Neuron (in vitro differentiated cells): ENCODE measurements at regions not wholly inside any gene's neighbourhood (a gene's known extent, or its start where the extent isn't known, plus 50 kb on each side); places are given as distances from the start of the nearest gene placed in this dataset.

Experiments
- H2AFZ ChIP-seq: one replicate; pipeline ENCODE4 v1.6.1; 2013; ENCODE audit warnings: low read depth, mild to moderate bottlenecking, inconsistent platforms, low read length, moderate library complexity
- H3K27me3 ChIP-seq: one replicate; pipeline ENCODE4 v1.6.1; 2013; ENCODE audit warnings: low read length; ENCODE audit not compliant: insufficient read depth
- H3K36me3 ChIP-seq: one replicate; pipeline ENCODE4 v1.6.1; 2013; ENCODE audit warnings: low read length; ENCODE audit not compliant: insufficient read depth
- H3K4me1 ChIP-seq: one replicate; pipeline ENCODE4 v1.6.1; 2013; ENCODE audit warnings: low read length; ENCODE audit not compliant: insufficient read depth
- H3K4me3 ChIP-seq: 2 replicates; pipeline ENCODE4 v1.5.1; 2013; ENCODE audit warnings: mild to moderate bottlenecking, low read length, moderate library complexity
- H3K9me3 ChIP-seq: one replicate; pipeline ENCODE4 v1.6.1; 2013; ENCODE audit warnings: low read length

GRCh38 chr20:7411075-7411474 is 529.2 kb downstream of the HAO1 start:
- no peaks in the 10 kb centered on the region for H3K27me3 ChIP-seq
- no peaks in the 10 kb centered on the region for H3K9me3 ChIP-seq
- H3K36me3 ChIP-seq, result no peaks in the 10 kb centered on the region

GRCh38 chr20:7415427-7415826 is 524.8 kb downstream of the HAO1 start:
- Histone ChIP-seq H3K27me3 (no peaks in the 10 kb centered on the region), H3K9me3 (no peaks in the 10 kb centered on the region), H3K4me1 (no peaks in the 10 kb centered on the region), H3K4me3 (no peak overlapping the region), H3K36me3 (no peaks in the 10 kb centered on the region), H2AFZ (no peak overlapping the region)

More at GRCh38 chr20:7411075-7411474, 529.2 kb downstream of the HAO1 start:
- Histone ChIP-seq H3K4me1 (no peaks in the 10 kb centered on the region), H2AFZ (no peak overlapping the region), H3K4me3 (no peak overlapping the region)

- Histone ChIP-seq H3K36me3 (no peaks in the 10 kb centered on the region), H3K27me3 (no peaks in the 10 kb centered on the region), H3K4me1 (no peaks in the 10 kb centered on the region), H3K4me3 (no peak overlapping the region), H2AFZ (no peak overlapping the region), H3K9me3 (no peaks in the 10 kb centered on the region)
These were observed 523.9 kb downstream of the HAO1 start for GRCh38 chr20:7416382-7416781.

- no peaks in the 10 kb centered on the region for H3K4me1 ChIP-seq
- no peaks in the 10 kb centered on the region for H3K9me3 ChIP-seq
- H3K27me3 ChIP-seq, result no peaks in the 10 kb centered on the region
- H3K36me3 ChIP-seq, result no peaks in the 10 kb centered on the region
- no peak overlapping the region for H3K4me3 ChIP-seq
- no peak overlapping the region for H2AFZ ChIP-seq
These were observed 519.9 kb downstream of the HAO1 start for GRCh38 chr20:7420345-7420744.

GRCh38 chr20:7426890-7427496 is 513.3 kb downstream of the HAO1 start:
- H3K4me3 ChIP-seq, result no peak overlapping the region
- H3K36me3 ChIP-seq, result no peaks in the 10 kb centered on the region
- no peaks in the 10 kb centered on the region for H3K4me1 ChIP-seq
- H3K27me3 ChIP-seq, result no peaks in the 10 kb centered on the region
- no peaks in the 10 kb centered on the region for H3K9me3 ChIP-seq
- H2AFZ ChIP-seq, result no peak overlapping the region

GRCh38 chr20:7428946-7429345 is 511.3 kb downstream of the HAO1 start:
- Histone ChIP-seq H3K9me3 (no peaks in the 10 kb centered on the region), H3K4me3 (no peak overlapping the region), H3K4me1 (no peaks in the 10 kb centered on the region), H2AFZ (no peak overlapping the region), H3K27me3 (no peaks in the 10 kb centered on the region), H3K36me3 (no peaks in the 10 kb centered on the region)

- no peaks in the 10 kb centered on the region for H3K27me3 ChIP-seq
- no peak overlapping the region for H3K4me3 ChIP-seq
- no peaks in the 10 kb centered on the region for H3K36me3 ChIP-seq
- H3K9me3 ChIP-seq, result no peaks in the 10 kb centered on the region
- no peaks in the 10 kb centered on the region for H3K4me1 ChIP-seq
- no peak overlapping the region for H2AFZ ChIP-seq
These were observed 507.6 kb downstream of the HAO1 start for GRCh38 chr20:7432612-7433011.

- Histone ChIP-seq H3K27me3 (peaks cover 2% of the 10 kb centered on the region), H3K4me1 (no peaks in the 10 kb centered on the region), H3K36me3 (no peaks in the 10 kb centered on the region), H2AFZ (no peak overlapping the region), H3K4me3 (no peak overlapping the region), H3K9me3 (no peaks in the 10 kb centered on the region)
These were observed 502.9 kb downstream of the HAO1 start for GRCh38 chr20:7437311-7437710.

- Histone ChIP-seq H3K27me3 (no peaks in the 10 kb centered on the region), H3K9me3 (no peaks in the 10 kb centered on the region), H3K4me1 (no peaks in the 10 kb centered on the region), H3K36me3 (no peaks in the 10 kb centered on the region), H2AFZ (no peak overlapping the region), H3K4me3 (no peak overlapping the region)
These were observed 491.0 kb downstream of the HAO1 start for GRCh38 chr20:7449269-7449668.

GRCh38 chr20:7452890-7453289 is 487.4 kb downstream of the HAO1 start:
- Histone ChIP-seq H3K27me3 (no peaks in the 10 kb centered on the region), H3K4me3 (no peak overlapping the region), H2AFZ (no peak overlapping the region), H3K9me3 (no peaks in the 10 kb centered on the region), H3K36me3 (no peaks in the 10 kb centered on the region), H3K4me1 (no peaks in the 10 kb centered on the region)

- no peaks in the 10 kb centered on the region for H3K27me3 ChIP-seq
- no peaks in the 10 kb centered on the region for H3K4me1 ChIP-seq
- H3K9me3 ChIP-seq, result no peaks in the 10 kb centered on the region
- H3K4me3 ChIP-seq, result no peak overlapping the region
- no peak overlapping the region for H2AFZ ChIP-seq
- no peaks in the 10 kb centered on the region for H3K36me3 ChIP-seq
These were observed 486.2 kb downstream of the HAO1 start for GRCh38 chr20:7454047-7454446.

GRCh38 chr20:7458459-7458858 is 481.8 kb downstream of the HAO1 start:
- Histone ChIP-seq H3K4me3 (no peak overlapping the region), H3K27me3 (no peaks in the 10 kb centered on the region)

GRCh38 chr20:7459083-7459482 is 481.2 kb downstream of the HAO1 start:
- no peaks in the 10 kb centered on the region for H3K9me3 ChIP-seq
- no peaks in the 10 kb centered on the region for H3K36me3 ChIP-seq
- no peak overlapping the region for H2AFZ ChIP-seq
- no peaks in the 10 kb centered on the region for H3K27me3 ChIP-seq
- no peak overlapping the region for H3K4me3 ChIP-seq
- H3K4me1 ChIP-seq, result no peaks in the 10 kb centered on the region

More at GRCh38 chr20:7458459-7458858, 481.8 kb downstream of the HAO1 start:
- Histone ChIP-seq H3K9me3 (no peaks in the 10 kb centered on the region), H2AFZ (no peak overlapping the region), H3K36me3 (no peaks in the 10 kb centered on the region), H3K4me1 (no peaks in the 10 kb centered on the region)

GRCh38 chr20:7463290-7463689 is 477.0 kb downstream of the HAO1 start:
- Histone ChIP-seq H3K27me3 (no peaks in the 10 kb centered on the region), H3K36me3 (no peaks in the 10 kb centered on the region), H3K9me3 (no peaks in the 10 kb centered on the region), H3K4me1 (no peaks in the 10 kb centered on the region), H2AFZ (no peak overlapping the region), H3K4me3 (no peak overlapping the region)
